Superior temporal gyrus (tissue), 1 donor: ENCODE measurements at regions not wholly inside any gene's neighbourhood (a gene's known extent, or its start where the extent isn't known, plus 50 kb on each side); places are given as distances from the start of the nearest gene placed in this dataset.

Experiments used
- DNase-seq: peaks from one replicate; pipeline ENCODE4 v3.0.0-alpha.2; 2016; ENCODE audit errors: extremely low spot score

DNA sequence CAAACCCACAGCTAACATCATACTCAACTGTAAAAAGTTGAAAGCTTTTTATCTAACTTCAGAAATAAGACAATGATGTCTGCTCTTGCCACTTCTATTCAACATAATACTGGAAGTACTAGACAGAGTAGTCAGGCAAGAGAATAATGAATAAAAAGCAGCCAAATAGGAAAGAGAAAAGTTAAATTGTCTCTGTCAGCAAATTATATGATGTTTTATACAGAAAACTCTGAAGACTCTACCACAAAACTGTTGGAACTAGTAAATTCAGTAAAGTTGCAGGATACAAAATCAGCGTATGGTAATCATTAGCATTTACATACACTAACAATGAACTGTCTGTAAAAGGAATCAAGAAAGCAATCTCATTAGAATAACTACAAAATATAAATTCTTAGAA is 752.9 kb upstream of the CT83 start:
- DNase-seq: no peak

DNA sequence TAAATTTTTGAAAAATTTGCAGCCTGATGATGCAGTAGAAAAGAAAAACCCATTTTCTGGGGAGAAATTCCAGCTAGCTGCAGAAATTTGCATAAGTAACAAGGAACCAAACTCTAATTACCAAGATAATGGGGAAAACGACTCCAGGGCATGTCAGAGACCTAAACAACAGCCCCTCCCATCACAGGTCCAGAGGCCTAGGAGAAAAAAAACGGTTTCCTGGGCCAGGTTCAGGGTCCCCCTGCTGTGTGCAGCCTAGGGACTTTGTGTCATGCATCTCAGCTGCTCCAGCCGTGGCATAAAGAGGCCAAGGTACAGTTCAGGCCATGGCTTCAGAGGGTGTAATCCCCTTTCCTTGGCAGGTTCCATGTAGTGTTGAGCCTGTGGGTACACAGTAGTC is 733.7 kb upstream of the CT83 start:
- no peak for DNase-seq

DNA sequence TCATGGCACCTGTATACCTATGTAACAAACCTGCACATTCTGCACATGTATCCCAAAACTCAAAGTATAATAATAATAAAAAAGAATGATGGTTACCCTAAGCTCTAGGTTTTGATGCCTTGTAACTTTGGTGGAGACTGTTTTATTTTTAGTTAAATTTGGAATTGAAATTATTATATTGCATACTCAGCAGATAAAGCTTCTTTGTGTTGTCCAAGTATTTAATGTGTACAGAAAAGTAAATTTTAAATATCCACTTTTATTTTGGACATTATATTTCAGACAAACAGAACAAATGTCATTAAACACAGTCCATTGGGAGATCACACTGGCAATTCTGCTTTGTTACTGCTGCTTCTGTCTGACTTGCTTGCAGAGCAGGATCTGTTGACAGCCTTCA is 684.5 kb upstream of the CT83 start:
- no peak for DNase-seq

DNA sequence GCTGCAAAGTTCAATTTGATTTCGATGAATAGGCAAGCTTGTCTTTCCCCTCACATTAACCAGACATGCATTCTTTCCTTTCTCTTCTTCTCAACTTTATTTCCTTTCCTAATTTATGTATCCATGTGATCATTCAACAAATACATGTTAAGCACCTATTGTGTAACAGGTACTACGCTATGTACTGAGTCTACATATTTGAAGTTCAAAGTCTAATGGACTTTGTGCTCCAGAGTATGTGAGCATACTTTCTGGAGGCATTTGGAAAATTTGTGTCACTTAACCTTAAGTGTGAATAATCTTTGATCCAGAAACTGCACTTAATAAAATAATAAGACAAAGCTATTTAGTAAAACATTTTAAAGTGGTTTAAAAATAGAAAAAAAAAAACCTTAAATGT is 675.3 kb upstream of the CT83 start:
- DNase-seq: no peak

DNA sequence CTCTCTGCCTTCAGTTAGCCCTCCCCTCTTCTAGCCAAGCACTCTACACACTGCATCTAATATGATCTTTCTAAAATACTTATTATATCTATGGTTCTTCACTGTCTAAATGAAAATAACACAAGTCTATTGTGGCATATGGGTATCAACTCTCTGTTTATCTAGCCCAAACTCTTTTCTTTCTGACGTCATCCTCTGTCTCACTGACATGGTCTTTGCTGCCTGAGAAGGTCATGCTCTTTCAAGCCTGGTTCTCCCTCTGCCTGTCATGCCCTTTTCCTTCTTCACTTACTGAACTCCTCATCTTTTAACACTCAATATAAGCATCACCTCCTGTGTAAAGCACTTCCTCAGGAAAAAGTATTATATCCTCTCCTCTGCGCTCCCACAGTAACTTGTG is 672.2 kb upstream of the CT83 start:
- DNase-seq: no peak

DNA sequence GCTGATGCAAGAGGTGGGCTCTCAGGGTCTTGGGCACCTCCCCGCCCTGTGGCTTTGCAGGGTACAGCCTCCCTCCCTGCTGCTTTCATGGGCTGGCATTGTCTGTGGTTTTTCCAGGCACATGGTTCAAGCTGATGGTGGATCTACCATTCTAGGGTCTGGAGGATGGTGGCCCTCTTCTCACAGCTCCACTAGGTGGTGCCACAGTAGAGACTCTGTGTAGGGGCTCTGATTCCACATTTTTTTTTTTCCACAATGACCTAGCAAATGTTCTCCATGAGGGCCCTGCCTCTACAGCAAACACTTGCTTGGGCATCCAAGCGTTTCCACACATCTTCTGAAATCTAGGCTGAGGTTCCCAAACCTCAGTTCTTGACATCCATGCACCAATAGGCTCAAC is 657.9 kb upstream of the CT83 start:
- DNase-seq: no peak

DNA sequence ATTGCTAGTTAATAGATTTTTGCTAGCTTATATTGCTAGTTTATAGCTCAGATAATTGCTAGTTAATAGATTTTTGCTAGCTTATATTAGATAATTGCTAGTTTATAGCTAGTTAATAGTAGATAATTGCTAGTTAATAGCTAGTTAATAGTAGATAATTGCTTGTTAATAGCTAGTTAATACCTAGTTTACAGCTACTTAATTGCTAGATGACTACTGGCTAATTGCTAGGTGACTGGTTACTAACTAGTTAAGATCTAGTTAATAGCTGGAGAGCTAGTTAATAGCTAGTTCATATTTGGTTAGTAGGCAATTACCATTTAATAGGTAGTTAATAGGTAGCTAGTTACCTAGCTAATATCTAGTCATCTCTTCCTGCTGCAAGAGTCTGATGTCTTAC is 633.8 kb upstream of the CT83 start:
- no peak for DNase-seq

DNA sequence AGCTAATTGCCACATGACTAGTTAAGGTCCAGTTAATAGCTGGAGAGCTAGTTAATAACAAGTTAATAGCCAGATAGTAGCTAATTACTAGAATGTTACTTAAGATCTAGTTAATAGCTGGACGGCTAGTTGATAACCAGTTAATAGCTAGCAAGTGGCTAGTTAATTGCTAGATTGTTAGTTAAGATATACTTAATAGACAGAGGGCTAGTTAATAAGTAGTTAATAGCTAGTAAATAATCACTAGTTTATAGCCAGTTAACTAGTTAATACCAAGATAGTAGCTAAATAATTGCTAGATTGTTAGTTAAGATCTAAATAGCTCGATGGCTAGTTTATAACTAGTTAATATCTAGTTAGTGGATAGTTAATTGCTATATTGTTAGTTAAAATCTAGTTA is 632.6 kb upstream of the CT83 start:
- no peak for DNase-seq

DNA sequence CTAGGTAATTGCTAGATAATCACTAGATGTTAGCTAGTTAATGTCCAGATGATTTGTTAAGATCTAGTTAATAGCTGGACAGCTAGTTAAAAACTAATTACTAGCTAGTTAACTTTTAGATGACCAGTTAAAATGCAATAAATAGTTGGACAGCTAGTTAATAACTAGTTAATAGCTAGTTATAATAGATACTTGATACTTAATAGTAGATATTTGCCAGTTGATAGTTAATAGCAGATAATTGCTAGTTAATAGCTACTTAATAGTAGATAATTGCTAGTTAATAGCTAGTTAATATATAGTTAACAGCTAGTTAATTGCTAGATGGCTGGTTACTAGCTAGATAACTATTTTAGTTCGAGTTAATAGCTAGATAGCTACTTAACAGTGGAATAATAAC is 631.4 kb upstream of the CT83 start:
- no peak for DNase-seq

DNA sequence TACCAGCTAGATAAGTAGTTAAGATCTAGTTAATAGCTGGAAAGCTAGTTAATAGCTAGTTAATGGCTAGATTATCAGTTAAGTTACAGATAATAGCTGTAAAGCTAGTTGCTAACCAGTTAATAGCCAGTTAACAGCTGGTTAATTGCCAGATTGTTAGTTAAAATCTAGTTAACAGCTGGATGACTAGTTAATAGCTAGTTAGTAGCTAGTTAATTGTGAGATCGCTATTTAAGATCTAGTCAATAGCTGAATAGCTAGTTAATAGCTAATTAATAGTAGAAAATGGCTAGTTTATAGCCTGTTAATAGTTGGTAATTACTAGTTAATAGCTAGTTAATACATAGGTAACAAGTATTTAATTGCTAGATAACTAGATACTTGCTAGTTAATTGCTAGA is 630.5 kb upstream of the CT83 start:
- DNase-seq: no peak

DNA sequence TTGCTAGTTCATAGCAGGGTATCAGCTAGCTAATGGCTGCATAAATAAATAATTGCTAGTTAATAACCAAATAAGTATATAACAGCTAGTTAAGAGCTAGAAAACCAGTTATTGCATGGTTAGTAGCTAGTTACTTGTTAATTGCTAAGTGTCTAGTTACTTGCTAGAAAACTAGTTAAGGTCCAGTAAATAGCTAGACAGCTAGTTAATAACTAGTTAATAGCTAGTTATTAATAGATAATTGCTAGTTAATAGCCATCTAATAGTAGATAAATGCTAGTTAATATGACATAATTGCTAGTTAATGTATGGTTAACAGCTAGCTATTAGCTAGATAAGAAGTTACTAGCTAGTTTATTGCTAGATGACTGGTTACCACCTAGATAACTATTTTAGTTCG is 629.9 kb upstream of the CT83 start:
- no peak for DNase-seq

DNA sequence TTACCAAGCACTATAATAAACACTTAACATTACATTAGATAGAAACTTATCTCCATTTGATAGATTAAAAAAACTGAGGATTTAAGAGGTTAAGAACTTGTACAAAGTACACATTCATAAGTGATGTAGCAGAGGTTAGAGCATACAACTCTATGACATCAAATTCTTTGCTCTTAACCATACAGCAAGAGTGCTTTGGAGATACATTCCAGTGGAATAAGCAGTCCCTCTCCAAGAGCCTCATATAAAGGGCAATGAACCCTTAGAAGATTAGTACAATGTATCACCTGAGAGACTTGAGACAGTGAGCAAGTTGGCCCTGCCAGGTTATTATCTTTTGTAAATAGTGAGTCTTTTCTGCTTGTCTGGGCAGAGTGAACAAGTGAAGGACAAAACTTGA is 600.4 kb upstream of the CT83 start:
- no peak for DNase-seq

DNA sequence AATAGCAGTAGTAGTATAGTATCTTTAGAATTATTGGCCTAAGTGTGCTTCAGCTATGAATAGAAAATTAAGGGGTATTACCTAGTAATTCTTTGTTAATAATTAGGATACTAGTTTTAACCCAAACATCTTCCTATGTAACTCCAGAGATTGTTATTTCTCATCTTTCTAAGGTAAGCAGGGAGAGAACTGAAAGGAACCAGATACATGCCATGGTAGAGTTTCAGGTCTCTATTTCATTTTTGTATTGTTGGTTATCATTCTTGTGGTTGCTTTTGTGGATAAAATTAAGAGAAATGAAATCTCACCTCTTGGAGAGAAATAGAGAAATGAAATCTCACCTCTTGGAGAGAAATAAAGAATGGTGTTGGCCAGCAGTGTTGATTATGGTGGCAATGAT is 597.1 kb upstream of the CT83 start:
- DNase-seq: no peak

DNA sequence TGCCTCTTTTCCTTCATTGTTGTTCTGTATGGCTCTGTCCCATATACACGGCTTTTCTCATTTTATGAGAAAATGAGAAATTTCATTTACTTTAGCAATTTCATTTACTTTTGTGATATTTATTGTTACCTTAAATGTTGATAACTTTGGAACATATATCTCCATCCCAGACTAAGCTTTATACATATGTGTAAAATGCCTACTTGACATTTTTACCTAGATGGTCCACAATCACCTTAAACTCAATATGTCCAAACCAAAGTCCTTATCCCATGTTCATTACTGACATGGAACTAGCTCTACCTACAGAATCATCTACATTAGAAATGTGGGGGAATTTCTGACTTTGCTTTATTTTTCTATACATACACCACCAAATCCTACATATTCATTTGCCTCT is 590.5 kb upstream of the CT83 start:
- DNase-seq: no peak

DNA sequence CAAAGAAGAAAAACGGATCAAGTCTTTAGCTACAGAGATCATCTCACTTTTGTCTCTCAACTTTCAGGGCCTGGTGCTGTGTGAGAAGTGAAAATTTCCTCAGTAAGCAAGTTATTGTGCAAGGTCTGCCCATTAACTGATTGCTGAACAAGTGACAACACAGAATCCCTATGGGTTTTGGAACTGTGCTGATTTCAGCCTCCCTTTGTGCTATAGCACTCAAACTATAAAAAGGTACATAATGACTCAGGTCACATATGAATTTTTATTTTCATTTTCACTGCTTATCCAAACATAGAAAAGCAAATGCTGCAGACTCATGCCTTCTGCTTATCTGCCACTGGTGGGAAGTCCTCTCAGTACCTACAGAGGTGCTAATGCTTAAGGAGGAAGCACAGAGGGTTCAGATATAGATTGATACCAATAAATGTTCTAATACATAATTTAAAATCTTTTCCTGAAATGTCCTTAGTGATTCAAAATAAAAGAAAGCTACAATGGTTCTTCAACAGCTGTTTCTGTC is 576.2 kb upstream of the CT83 start:
- DNase-seq: peak; percentile 7

DNA sequence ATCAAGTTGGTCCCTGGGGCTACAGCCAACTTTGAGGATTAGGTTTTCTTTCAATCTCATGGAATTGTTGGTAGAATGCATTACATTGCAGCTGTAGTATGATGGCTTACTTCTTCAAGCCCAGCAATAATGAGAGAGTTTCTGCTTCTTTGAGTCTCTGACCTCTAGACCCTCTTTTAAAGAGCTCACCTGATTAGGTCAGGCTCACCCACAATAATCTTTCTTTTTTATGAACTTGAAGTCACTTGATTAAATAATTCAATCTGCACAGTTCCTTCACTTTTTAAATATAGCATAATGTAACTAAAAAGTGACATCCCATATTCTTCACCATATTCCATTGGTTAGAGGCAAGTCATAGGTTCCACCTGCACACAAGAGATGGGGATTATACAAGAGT is 547.5 kb upstream of the CT83 start:
- DNase-seq: no peak

DNA sequence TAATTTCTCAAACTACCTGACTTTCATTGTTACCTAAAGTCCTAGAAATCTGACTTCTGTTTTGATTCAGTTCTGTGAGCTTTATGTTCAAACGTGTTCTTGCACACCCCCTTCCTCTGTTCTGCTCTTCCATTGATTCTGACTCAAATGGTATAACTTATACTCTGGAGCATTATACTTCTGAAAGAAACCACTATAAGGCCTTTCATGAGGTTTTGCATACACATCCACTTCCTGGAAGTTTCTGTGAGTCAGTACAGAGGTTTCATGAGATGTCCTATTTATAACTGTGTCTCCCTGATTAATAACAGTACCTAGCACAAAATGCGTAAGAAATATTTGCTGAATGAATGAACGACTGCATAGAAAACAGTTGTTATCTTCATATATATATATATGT is 540.2 kb upstream of the CT83 start:
- DNase-seq: no peak

DNA sequence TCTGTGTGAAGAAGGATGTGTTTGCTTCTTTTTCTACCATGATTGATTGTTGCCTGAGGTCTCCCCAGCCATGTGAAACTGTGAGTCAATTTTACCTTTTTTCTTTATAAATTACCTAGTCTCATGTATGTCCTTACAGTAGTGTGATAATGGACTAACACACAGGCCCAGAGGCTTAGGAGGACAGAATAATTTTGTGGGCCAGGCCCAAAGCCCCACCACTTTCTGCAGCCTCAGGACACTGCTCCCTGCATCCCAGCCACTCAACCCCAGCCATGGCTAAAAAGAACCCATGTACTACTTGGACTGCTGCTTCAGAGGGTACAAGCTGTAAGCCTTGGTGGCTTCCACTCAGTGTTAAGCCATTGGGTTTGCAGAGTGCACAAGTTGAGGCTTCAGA is 512.7 kb upstream of the CT83 start:
- no peak for DNase-seq

DNA sequence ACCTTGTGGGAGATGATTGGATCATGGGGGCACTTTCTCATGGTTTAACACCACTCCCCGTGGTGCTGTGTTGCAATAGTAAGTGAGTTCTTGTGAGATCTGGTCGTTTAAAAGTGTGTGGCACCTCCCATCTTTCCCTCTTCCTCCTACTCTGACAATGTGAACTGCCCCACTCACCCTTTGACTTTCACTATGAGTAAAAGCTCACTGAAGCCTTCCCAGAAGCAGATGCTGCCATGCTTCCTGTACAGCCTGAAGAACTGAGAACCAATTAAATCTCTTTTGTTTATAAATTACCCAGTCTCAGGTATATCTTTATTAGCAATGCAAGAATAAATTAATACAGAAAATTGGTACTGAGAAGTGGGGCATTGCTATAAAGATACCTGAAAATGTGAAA is 509.6 kb upstream of the CT83 start:
- no peak for DNase-seq

DNA sequence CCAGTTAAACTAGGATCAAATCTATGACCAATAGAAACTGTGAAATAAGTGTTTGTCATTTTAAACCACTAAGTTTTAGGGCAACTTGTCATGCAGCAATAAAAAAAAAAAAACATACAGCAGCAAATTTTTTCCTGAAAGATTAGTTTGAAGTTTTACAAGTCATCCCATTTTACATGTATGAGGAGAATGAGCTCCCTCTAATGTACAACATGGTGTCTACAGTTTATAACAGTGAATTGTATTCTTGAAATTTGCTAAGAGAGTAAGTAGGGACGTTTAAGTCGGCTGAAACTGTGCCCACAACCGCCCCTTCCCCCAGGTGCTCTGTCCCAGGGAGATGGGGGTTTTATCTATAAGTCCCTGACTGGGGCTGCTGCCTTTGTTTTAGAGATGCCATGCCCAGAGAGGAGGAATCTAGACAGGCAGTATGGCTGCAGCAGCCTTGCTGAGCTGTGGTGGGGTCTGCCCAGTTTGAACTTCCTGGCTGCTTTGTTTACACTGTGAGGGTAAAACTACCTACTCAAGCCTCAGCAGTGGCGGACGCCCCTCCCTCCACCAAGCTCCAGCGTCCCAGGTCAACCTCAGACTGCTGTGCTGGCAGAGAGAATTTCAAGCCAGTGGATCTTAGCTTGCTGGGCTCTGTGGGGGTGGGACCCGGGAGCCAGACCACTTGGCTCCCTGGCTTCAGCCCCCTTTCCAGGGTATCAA is 499.3 kb upstream of the CT83 start:
- DNase-seq: peak; percentile 9

DNA sequence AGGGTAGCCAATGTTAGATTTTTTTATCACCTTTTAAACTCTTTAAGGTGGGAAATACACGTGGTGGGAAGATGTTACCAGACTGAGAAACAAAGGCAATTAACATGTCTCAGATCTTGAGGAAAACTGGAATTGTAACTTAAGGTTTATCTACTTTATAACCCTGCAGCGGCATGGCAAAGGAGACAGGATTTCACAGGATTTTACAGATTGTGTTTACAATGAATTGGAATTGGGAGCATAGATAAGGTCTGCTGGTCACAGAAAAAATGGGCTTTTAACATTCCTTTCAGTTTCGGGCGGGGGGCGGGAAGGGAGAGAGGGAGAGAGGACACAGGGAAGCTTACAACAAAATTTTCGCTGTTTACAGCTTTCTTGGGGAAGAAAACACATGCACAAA is 467.5 kb upstream of the CT83 start:
- DNase-seq: no peak

DNA sequence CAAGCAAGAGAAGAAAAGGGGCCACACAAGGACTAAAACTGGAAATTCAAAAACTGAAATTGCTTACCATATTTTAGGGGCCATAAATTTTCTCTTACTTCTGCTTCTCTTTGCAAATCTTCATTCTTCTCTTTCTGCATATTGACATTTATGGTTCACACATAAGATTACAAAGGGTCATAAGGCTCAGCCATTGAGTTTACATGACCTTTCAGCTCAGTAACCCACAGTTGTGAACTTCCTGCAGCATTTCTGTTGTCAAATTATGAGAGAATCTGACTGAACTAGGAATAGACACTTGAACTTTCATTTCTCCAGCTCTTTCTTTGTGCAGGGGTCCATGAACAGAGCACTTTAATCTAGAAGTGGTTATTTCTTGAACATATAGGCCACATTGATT is 434.8 kb upstream of the CT83 start:
- DNase-seq: no peak

DNA sequence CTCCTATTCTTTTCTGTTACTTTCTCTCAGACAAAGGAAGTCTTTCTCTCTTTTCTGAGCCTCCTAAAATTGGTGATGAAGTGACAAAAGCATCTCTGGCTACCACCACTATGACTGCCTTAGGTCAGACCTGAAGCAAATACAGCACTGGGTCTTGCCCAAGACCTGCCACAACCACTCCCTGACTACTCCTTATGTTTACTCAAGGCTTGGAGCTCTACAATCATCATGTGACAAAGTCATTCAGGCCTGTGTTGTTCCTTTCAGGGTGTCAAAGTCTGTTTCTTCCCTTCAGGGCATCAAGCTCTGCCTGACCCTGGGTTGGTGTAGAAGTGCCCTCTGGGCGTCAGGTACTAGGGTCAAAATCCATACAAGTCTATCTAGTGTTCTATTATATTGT is 419.2 kb upstream of the CT83 start:
- DNase-seq: no peak

DNA sequence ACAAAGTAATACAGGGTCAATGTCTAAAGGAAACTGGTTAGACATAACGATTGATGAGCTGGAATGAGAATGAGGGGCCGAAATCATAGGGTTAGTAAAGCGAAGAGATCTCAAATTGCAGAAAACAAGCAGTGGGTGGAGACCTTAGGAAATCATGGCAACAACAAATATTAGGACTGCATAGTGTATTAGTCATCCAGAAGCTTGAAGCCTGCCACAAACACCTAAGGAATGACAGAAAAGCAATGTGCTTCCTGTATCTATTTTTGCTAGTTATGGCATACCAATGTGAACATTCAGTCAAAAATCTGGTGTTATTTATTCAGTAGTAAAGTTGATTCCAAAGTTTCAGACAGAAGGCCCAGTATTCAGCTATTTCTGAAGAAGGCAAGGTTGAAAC is 410.9 kb upstream of the CT83 start:
- no peak for DNase-seq
